ENCODE measurements at regions not wholly inside any gene's neighbourhood (a gene's known extent, or its start where the extent isn't known, plus 50 kb on each side); places are given as distances from the start of the nearest gene placed in this dataset.

GRCh38 chr5:8767111-8767510 is 778.8 kb downstream of the SEMA5A start:
- ATAC-seq (no peak), DNase-seq (ENCODE audit: low read depth, low spot score) (no peak), FAIRE-seq (no peak)
- TF ChIP-seq NBN (IDR thresholded peaks at IDR 0.05) (no peak), ZNF622 (IDR thresholded peaks at IDR 0.05) (no peak), ATF7 (IDR thresholded peaks at IDR 0.05; ENCODE audit: low read depth) (no peak), RBBP5 (conservative IDR thresholded peaks at IDR 0.05) (no peak), SIX5 (IDR thresholded peaks at IDR 0.05; ENCODE audit: low read depth, low read length, severe bottlenecking) (no peak), MEF2A (IDR thresholded peaks at IDR 0.05; ENCODE audit: insufficient read depth, low read depth, low read length) (no peak), NFXL1 (IDR thresholded peaks at IDR 0.05; ENCODE audit: borderline replicate concordance) (no peak), IRF5 (IDR thresholded peaks at IDR 0.05; ENCODE audit: borderline replicate concordance) (no peak), KLF5 (IDR thresholded peaks at IDR 0.05; ENCODE audit: partially characterized antibody) (no peak), YY1 (IDR thresholded peaks at IDR 0.05; ENCODE audit: low read depth, low read length) (no peak), KDM1A (IDR thresholded peaks at IDR 0.05; ENCODE audit: borderline replicate concordance) (no peak)
- ChIA-PET POLR2A (no interaction called here), SMC1A (ENCODE audit: uncharacterized antibody, unreplicated experiment) (no interaction called here), CTCF (no interaction called here), RAD21 (ENCODE audit: unreplicated experiment) (no interaction called here)
- Histone ChIP-seq H3K79me2 (ENCODE audit: control insufficient read depth, insufficient read depth, low read length) (no peaks in the 10 kb centered on the region), H4K20me1 (ENCODE audit: control insufficient read depth, insufficient read depth) (no peaks in the 10 kb centered on the region; the same call in 1 of the 2 replicates), H3K9me3 (replicated peaks; ENCODE audit: control insufficient read depth, insufficient read depth, low read length) (no peaks in the 10 kb centered on the region), H3K4me2 (ENCODE audit: control insufficient read depth, insufficient read depth) (no peak overlapping the region), H3K27me3 (replicated peaks in 1 of 2; ENCODE audit: control insufficient read depth in 2 of 2, insufficient read depth in 2 of 2, low read length in 1 of 2) (no peaks in the 10 kb centered on the region), H3K4me3 (no peak overlapping the region), H3K27ac (ENCODE audit: control insufficient read depth, insufficient read depth) (no peak overlapping the region), H2AFZ (ENCODE audit: control insufficient read depth, low read depth, low read length) (no peak overlapping the region), H3K36me3 (ENCODE audit: control insufficient read depth in 2 of 2, insufficient read depth in 2 of 2, low read length in 1 of 2) (no peaks in the 10 kb centered on the region), H3K4me1 (ENCODE audit: control insufficient read depth, insufficient read depth, low read length) (no peaks in the 10 kb centered on the region), H3K9ac (ENCODE audit: control insufficient read depth, insufficient read depth, low read length) (no peak overlapping the region)
- intact Hi-C loops (cut with micrococcal nuclease; ENCODE audit: unreplicated experiment) (no loop called here), in situ Hi-C loops (cut with MboI) (no loop called here)
- WGBS (ENCODE audit: insufficient coverage, insufficient replicate concordance, low lambda C conversion rate, missing lambda C conversion rate): 4% methylated on average over 3 of the region's 3 CpGs
- BruUV-seq (replicated peaks): no TSS peak

All from GM12878 (cell line).